Neuronal stem cell (in vitro differentiated cells): ENCODE measurements at regions not wholly inside any gene's neighbourhood (a gene's known extent, or its start where the extent isn't known, plus 50 kb on each side); places are given as distances from the start of the nearest gene placed in this dataset.

Experiments used
- DNase-seq: peaks from one replicate; pipeline ENCODE4 v3.0.0-alpha.2; 2013; ENCODE audit warnings: low spot score
- H2AFZ ChIP-seq: one replicate; pipeline ENCODE4 v1.6.1; 2013; ENCODE audit warnings: mild to moderate bottlenecking, low read length, inconsistent platforms
- H2AK5ac ChIP-seq: 2 replicates; pipeline ENCODE4 v1.6.1; 2013; ENCODE audit warnings: low read depth, mild to moderate bottlenecking, inconsistent platforms, low read length, moderate library complexity, mixed read lengths
- H2BK120ac ChIP-seq: 2 replicates; pipeline ENCODE4 v1.6.1; 2013; ENCODE audit warnings: low read depth, mild to moderate bottlenecking, inconsistent platforms, low read length, moderate library complexity, mixed read lengths
- H2BK12ac ChIP-seq: one replicate; pipeline ENCODE4 v1.6.1; 2013; ENCODE audit warnings: low read length, inconsistent platforms
- H2BK15ac ChIP-seq: 2 replicates; pipeline ENCODE4 v1.6.1; 2013; ENCODE audit warnings: mild to moderate bottlenecking, low read length, inconsistent platforms, mixed read lengths
- H2BK5ac ChIP-seq: one replicate; pipeline ENCODE4 v1.6.1; 2013; ENCODE audit warnings: inconsistent platforms, mild to moderate bottlenecking, low read length, moderate library complexity
- H3K14ac ChIP-seq: one replicate; pipeline ENCODE4 v1.6.1; 2013; ENCODE audit warnings: low read length, inconsistent platforms
- H3K18ac ChIP-seq: 2 replicates; pipeline ENCODE4 v1.6.1; 2013; ENCODE audit warnings: low read length, inconsistent platforms
- H3K23ac ChIP-seq: 2 replicates; pipeline ENCODE4 v1.6.1; 2013; ENCODE audit warnings: low read depth, mild to moderate bottlenecking, mixed read lengths, low read length, inconsistent platforms; ENCODE audit not compliant: poor library complexity
- H3K27ac ChIP-seq: replicated peaks from 3 replicates; pipeline ENCODE4 v1.5.1; 2013; ENCODE audit warnings: low read length, inconsistent platforms
- H3K27me3 ChIP-seq, 3 experiments: 2 replicates each; pipeline ENCODE4 v1.6.1; 2013; ENCODE audit warnings: low read length in 3 of 3, mild to moderate bottlenecking in 2 of 3, inconsistent platforms in 1 of 3, low read depth in 1 of 3, mixed read lengths in 1 of 3, moderate library complexity in 1 of 3; ENCODE audit not compliant: control insufficient read depth in 3 of 3, insufficient read depth in 3 of 3
- H3K36me3 ChIP-seq, 2 donors: replicated peaks in 1 of 2; 2 replicates each; pipeline ENCODE4 v1.6.1; 2013; ENCODE audit warnings: low read length in 2 of 2; ENCODE audit not compliant: control insufficient read depth in 2 of 2, insufficient read depth in 2 of 2
- H3K4ac ChIP-seq: 2 replicates; pipeline ENCODE4 v1.6.1; 2013; ENCODE audit warnings: inconsistent platforms, mild to moderate bottlenecking, low read length, moderate library complexity
- H3K4me1 ChIP-seq, 2 donors: 1 replicate in 1 of 2; 2 replicates in 1 of 2; pipeline ENCODE4 v1.6.1; 2013; ENCODE audit warnings: low read length in 2 of 2, low read depth in 1 of 2; ENCODE audit not compliant: control insufficient read depth in 2 of 2, insufficient read depth in 1 of 2
- H3K4me2 ChIP-seq: one replicate; pipeline ENCODE4 v1.6.1; 2013; ENCODE audit warnings: mild to moderate bottlenecking, low read length, inconsistent platforms; ENCODE audit not compliant: insufficient read depth, poor library complexity, severe bottlenecking
- H3K4me3 ChIP-seq, 2 donors: 2 replicates each; pipeline ENCODE4 v1.5.1; 2013; ENCODE audit warnings: low read length in 2 of 2, mild to moderate bottlenecking in 2 of 2, inconsistent platforms in 1 of 2, moderate library complexity in 1 of 2
- H3K79me1 ChIP-seq: one replicate; pipeline ENCODE4 v1.6.1; 2013; ENCODE audit warnings: low read depth, mild to moderate bottlenecking, inconsistent platforms, low read length, moderate library complexity
- H3K9ac ChIP-seq: one replicate; pipeline ENCODE4 v1.6.1; 2013; ENCODE audit warnings: mild to moderate bottlenecking, low read depth, low read length, inconsistent platforms; ENCODE audit not compliant: poor library complexity
- H3K9me3 ChIP-seq, 2 donors: replicated peaks in 1 of 2; 2 replicates each; pipeline versions ENCODE3 to v1.6.1; 2013; ENCODE audit warnings: low read length in 2 of 2, mild to moderate bottlenecking in 2 of 2, inconsistent platforms in 1 of 2, low read depth in 1 of 2, mixed read lengths in 1 of 2, moderate library complexity in 1 of 2; ENCODE audit not compliant: control insufficient read depth in 2 of 2, insufficient read depth in 1 of 2
- H4K8ac ChIP-seq: one replicate; pipeline ENCODE4 v1.6.1; 2013; ENCODE audit warnings: low read depth, mild to moderate bottlenecking, inconsistent platforms, low read length, moderate library complexity
- H4K91ac ChIP-seq: one replicate; pipeline ENCODE4 v1.6.1; 2013; ENCODE audit warnings: low read length, low read depth, mild to moderate bottlenecking, inconsistent platforms; ENCODE audit not compliant: poor library complexity
- WGBS, 2 donors: extraction: QIAGEN DNeasy Blood & Tissue Kit; methylation state at CpG; one replicate each; pipeline ENCODE4 v1.1.7; 2013; ENCODE audit warnings: missing lambda C conversion rate in 2 of 2, mixed read lengths in 1 of 2; ENCODE audit not compliant: insufficient read length in 2 of 2, insufficient replicate concordance in 1 of 2; ENCODE audit errors: extremely low coverage in 2 of 2; 5-methylcytosine and 5-hydroxymethylcytosine counted together

GRCh38 chr14:31937730-31938346 lies 139.3 kb upstream of the ARHGAP5 start:
- H2AK5ac ChIP-seq = no peak overlapping the region
- no peak overlapping the region for H2BK120ac ChIP-seq
- no peak overlapping the region for H3K23ac ChIP-seq
- no peak overlapping the region for H2BK12ac ChIP-seq
- no peak overlapping the region for H2AFZ ChIP-seq
- H3K4me2 ChIP-seq = no peak overlapping the region
- H3K36me3 ChIP-seq = no peaks in the 10 kb centered on the region
- H4K8ac ChIP-seq = no peak overlapping the region
- no peak overlapping the region for H3K14ac ChIP-seq
- no CpG with 5 or more reads among the region's 3 CpGs for WGBS, 2 donors
- H3K9me3 ChIP-seq = no peaks in the 10 kb centered on the region
- peaks cover 0 to 7% (median 0%) of the 10 kb centered on the region in 3 experiments for H3K27me3 ChIP-seq
- peak overlapping the region; percentile 40 for H3K4ac ChIP-seq
- H4K91ac ChIP-seq = no peak overlapping the region
- H3K4me1 ChIP-seq = peaks cover 6 to 10% of the 10 kb centered on the region in 2 donors
- H3K27ac ChIP-seq = no peak overlapping the region
- no peak overlapping the region for H3K4me3 ChIP-seq
- H3K18ac ChIP-seq = no peak overlapping the region
- H3K79me1 ChIP-seq = no peaks in the 10 kb centered on the region
- no peak overlapping the region for H2BK15ac ChIP-seq
- H2BK5ac ChIP-seq = no peak overlapping the region
- no peak overlapping the region for H3K9ac ChIP-seq
- DNase-seq = no peak

DNA sequence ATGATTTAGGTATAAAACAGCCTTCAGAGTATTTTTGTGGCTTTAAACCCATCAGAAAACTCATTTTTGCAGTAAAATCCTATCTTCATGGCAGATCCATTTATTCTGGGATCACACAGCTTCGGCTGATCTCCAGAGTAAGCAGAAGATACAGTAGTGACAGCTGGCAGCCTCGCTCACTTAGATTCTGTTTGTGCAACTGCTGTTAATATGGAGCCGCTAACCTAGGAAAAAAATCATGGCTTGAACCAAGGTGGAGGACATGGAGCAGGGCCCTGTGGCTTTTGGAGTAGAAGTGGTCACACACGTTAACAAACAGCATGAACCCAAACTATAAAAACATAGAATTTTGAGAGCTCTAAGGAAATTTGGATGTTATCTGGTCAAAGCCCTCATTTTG lies 137.2 kb upstream of the ARHGAP5 start:
- Histone ChIP-seq H3K4me2 (no peak overlapping the region), H3K14ac (no peak overlapping the region), H2BK12ac (no peak overlapping the region), H3K27me3 (peaks cover 0 to 7% (median 0%) of the 10 kb centered on the region in 3 experiments), H4K8ac (no peak overlapping the region), H2BK120ac (no peak overlapping the region), H4K91ac (no peak overlapping the region), H3K4me3 (no peak overlapping the region), H3K9me3 (no peaks in the 10 kb centered on the region), H2AFZ (no peak overlapping the region), H2BK15ac (no peak overlapping the region), H3K27ac (no peak overlapping the region), H3K23ac (no peak overlapping the region), H3K4me1 (peaks cover 6 to 11% of the 10 kb centered on the region in 2 donors), H3K9ac (no peak overlapping the region), H3K4ac (no peak overlapping the region), H2AK5ac (no peak overlapping the region), H3K18ac (no peak overlapping the region), H2BK5ac (no peak overlapping the region), H3K79me1 (no peaks in the 10 kb centered on the region), H3K36me3 (no peaks in the 10 kb centered on the region)
- no CpG with 5 or more reads among the region's 4 CpGs for WGBS, 2 donors
- DNase-seq = no peak

GRCh38 chr14:31941487-31941886 lies 135.6 kb upstream of the ARHGAP5 start:
- Histone ChIP-seq H2AK5ac (no peak overlapping the region), H3K9ac (no peak overlapping the region), H3K79me1 (no peaks in the 10 kb centered on the region), H3K4me2 (no peak overlapping the region), H3K18ac (no peak overlapping the region), H2BK12ac (no peak overlapping the region), H3K27ac (no peak overlapping the region), H3K23ac (no peak overlapping the region), H3K4me1 (peaks cover 3 to 5% of the 10 kb centered on the region in 2 donors), H3K14ac (no peak overlapping the region), H3K4me3 (no peak overlapping the region), H4K8ac (no peak overlapping the region), H2BK5ac (no peak overlapping the region), H4K91ac (no peak overlapping the region), H3K9me3 (no peaks in the 10 kb centered on the region), H2AFZ (no peak overlapping the region), H3K27me3 (peaks cover 0 to 7% (median 0%) of the 10 kb centered on the region in 3 experiments), H3K4ac (no peak overlapping the region), H3K36me3 (no peaks in the 10 kb centered on the region), H2BK15ac (no peak overlapping the region), H2BK120ac (no peak overlapping the region)
- no CpG with 5 or more reads among the region's 1 CpG for WGBS, 2 donors
- DNase-seq = no peak

- no peak overlapping the region for H2BK120ac ChIP-seq
- H2BK12ac ChIP-seq = no peak overlapping the region
- no peak overlapping the region for H2BK5ac ChIP-seq
- H2AK5ac ChIP-seq = no peak overlapping the region
- H3K79me1 ChIP-seq = no peaks in the 10 kb centered on the region
- no peak overlapping the region for H3K14ac ChIP-seq
- H3K4me2 ChIP-seq = no peak overlapping the region
- H3K23ac ChIP-seq = no peak overlapping the region
- no peak overlapping the region for H3K9ac ChIP-seq
- no peak overlapping the region for H2AFZ ChIP-seq
- WGBS, 2 donors = no CpG with 5 or more reads among the region's 9 CpGs
- H3K4me3 ChIP-seq = no peak overlapping the region
- H3K18ac ChIP-seq = no peak overlapping the region
- no peak overlapping the region for H2BK15ac ChIP-seq
- peaks cover 0 to 7% (median 0%) of the 10 kb centered on the region in 3 experiments for H3K27me3 ChIP-seq
- peaks cover 3 to 5% of the 10 kb centered on the region in 2 donors for H3K4me1 ChIP-seq
- no peak overlapping the region for H3K27ac ChIP-seq
- H3K36me3 ChIP-seq = no peaks in the 10 kb centered on the region
- H3K4ac ChIP-seq = no peak overlapping the region
- DNase-seq = no peak
- no peaks in the 10 kb centered on the region for H3K9me3 ChIP-seq
- no peak overlapping the region for H4K91ac ChIP-seq
- H4K8ac ChIP-seq = no peak overlapping the region
These were observed 134.8 kb upstream of the ARHGAP5 start for GRCh38 chr14:31942166-31942841.
